Left kidney (tissue), 1 donor: ENCODE measurements at regions not wholly inside any gene's neighbourhood (a gene's known extent, or its start where the extent isn't known, plus 50 kb on each side); places are given as distances from the start of the nearest gene placed in this dataset.
"Not testable (repeated sequence)": the region's sequence is repeated elsewhere in the genome, so short reads cannot be mapped to it uniquely, and the experiment has no call there.

Experiments
- DNase-seq: peaks from one replicate; pipeline ENCODE4 v3.0.0-alpha.2; 2013

DNA sequence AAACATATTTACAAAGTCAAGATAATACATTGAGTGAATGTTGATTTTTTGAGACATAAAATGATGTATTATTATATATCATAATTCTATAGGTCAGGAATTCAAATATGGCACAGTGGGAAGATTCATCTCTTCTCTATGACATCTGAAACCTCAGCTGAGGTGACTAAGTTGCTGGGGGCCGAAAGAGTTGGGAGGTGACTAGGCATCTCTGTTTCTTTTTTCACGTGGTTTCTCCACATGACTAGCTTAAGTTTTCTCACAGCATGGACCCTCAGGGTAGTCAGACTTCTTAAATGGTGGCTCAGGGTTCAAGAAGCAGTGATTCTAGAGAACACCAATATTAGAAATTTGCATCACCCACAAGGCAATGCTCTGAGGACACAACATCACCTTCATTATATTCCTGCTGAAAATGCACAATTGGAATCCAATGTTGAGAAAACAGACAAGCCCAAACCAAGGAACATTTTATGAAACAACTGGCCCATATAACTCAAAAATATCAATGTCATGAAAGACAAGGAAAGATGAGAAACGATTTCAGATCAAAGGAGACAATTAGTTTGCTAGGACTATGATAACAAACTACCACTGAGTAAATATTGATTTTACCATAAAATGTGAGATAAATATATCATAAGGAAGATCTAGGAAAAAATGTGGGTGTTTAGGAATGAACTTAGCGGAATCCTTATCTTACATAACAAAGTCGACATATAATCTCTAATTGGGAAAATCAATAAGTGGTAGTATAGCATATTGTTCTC, 273.3 kb upstream of the IRAK1BP1 start:
- no peak for DNase-seq

DNA sequence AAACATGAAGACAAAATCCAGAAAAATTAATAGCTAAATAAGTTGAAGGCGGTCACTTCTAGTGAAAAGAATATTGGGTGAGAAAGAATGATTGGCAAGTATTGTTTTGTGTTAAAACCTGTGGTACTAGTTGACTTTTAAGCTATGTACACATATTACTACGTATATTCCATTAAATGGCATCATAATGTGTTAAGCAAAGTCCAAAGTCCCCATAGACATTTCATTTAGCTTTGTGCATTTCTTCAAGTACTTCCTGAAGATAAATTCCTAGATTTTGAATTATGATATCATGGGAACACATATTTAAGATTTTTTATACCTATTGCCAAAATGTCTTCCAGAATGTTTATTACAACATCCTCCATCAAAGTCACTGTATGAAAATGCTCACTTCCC, 272.7 kb upstream of the IRAK1BP1 start:
- no peak for DNase-seq

DNA sequence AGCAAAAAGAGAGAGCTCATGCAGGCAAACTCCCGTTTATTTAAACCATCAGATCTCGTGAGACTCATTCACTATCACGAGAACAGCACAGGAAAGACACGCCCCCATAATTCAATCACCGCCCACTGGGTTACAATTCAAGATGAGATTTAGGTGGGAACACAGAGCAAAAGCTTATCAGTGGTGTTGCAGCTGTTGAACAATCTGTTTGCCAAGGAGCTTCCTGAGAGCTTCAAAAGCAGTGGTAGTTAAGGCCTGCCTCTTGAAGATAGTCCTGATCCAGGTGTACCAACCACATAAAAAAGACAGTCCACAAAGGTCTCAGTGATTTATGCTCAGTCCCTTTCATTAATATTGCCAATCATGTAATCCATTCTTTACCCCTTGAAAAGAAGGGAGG, 269.4 kb upstream of the IRAK1BP1 start:
- DNase-seq = no peak

DNA sequence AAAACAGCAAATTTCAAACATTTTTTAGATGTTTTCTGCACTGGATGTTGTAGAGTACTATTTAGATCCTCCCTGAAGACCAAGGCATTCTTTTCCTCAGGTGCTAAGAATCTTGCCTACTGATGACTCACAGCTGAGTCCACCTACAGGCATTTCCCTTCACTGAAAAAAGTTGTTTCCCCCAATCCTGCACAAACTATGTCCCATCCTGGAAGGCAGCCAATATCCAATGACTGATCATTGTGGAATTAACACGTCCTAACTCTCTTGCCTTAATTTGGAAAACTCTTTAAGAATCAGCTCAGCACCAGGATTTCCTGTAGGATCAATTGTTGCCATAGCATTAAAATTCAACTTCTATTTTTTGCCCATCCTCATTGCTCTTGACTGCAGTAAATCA, 268.4 kb upstream of the IRAK1BP1 start:
- no peak for DNase-seq

- DNase-seq = no peak
Observed at GRCh38 chr6:78599526-78599925, 267.8 kb upstream of the IRAK1BP1 start.

DNA sequence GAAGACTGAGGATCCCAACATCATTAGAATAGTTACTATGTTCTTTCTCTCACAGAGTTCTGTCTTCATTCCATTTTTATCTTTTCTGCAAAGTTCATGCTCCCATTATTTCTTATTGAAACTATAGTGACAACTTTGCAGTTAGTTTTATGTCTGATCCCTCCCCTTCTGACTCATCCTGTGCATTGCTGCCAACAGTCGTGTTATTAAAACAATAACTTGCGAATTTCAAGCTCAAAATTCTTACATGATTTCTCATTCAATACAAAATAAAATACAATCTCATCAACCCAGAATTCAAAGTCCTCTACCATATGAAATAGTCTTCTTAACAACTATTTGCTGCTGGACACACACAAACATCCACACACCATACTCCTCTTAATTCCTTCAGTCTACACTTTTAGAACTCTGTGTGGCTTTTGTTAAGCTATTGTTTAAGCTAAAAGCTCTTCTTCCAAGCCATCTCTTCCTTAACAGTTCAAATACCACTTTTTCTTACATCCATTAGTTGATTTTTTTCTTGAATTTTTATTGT, 261.4 kb upstream of the IRAK1BP1 start:
- DNase-seq = no peak

- DNase-seq = no peak
Observed at GRCh38 chr6:78607189-78607588, 260.2 kb upstream of the IRAK1BP1 start.

GRCh38 chr6:78611102-78611620, 256.2 kb upstream of the IRAK1BP1 start:
- DNase-seq = no peak

- DNase-seq = no peak
Observed at GRCh38 chr6:78611886-78612480, 255.4 kb upstream of the IRAK1BP1 start.

- DNase-seq = no peak
Observed at GRCh38 chr6:78614961-78615360, 252.4 kb upstream of the IRAK1BP1 start.

DNA sequence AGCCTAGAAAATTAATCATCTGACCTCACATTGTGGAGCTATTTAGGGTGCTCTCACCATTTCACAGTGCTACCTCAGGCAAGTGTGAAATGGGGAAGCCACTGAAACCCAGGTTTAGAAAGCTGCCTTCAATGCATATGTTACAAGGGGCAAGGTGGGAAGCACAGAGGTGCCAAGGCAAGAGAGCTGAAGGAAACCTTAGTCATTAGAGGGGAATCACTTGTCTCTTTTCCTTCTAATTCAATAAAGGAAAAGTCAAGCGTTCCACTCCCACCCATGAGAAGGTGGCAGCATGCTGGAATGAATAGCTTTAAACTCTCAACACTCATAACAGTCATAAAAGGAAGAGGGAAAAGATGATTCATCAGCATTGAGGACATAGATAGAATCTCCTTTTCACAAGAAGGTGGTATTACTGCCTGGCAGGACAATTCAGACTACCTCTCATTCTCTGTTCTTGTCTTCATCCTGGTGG, 251.9 kb upstream of the IRAK1BP1 start:
- DNase-seq = no peak

DNA sequence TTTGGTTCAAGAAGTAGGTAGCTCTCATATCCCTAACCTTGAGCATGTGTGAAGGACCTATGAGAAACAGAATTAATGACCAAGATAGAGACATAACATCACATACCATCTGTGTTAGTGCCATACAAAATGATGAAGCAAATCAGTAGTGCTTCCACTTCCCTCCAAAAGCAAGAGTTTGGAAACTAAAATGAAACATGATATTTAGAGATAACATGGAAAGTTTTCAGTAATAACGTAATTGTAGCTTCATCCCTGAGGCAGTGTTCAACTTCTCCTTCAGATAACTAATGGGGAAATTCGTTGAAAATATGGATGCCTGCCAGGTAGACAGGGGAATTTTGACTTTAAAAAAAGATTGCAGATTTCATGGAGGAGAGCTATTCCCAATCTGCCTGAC, 248.4 kb upstream of the IRAK1BP1 start:
- no peak for DNase-seq

- no peak for DNase-seq
Observed at GRCh38 chr6:78623554-78623953, 243.8 kb upstream of the IRAK1BP1 start.

- DNase-seq = peak; percentile 6
Observed at GRCh38 chr6:78629154-78629721, 238.1 kb upstream of the IRAK1BP1 start.

GRCh38 chr6:78629836-78630235, 237.5 kb upstream of the IRAK1BP1 start:
- no peak for DNase-seq

- no peak for DNase-seq
Observed at GRCh38 chr6:78631976-78632375, 235.4 kb upstream of the IRAK1BP1 start.

- DNase-seq = no peak
Observed at GRCh38 chr6:78639111-78640110, 227.9 kb upstream of the IRAK1BP1 start.

GRCh38 chr6:78643976-78644375, 223.4 kb upstream of the IRAK1BP1 start:
- not testable (repeated sequence) for DNase-seq

GRCh38 chr6:78646542-78647415, 220.6 kb upstream of the IRAK1BP1 start:
- DNase-seq = not testable (repeated sequence)

- not testable (repeated sequence) for DNase-seq
Observed at GRCh38 chr6:78665819-78666218, 201.5 kb upstream of the IRAK1BP1 start.

- DNase-seq = no peak
Observed at GRCh38 chr6:78666764-78667163, 200.6 kb upstream of the IRAK1BP1 start.
